ENCODE measurements at regions not wholly inside any gene's neighbourhood (a gene's known extent, or its start where the extent isn't known, plus 50 kb on each side); places are given as distances from the start of the nearest gene placed in this dataset.

- no peak overlapping the region for H3K4me2 ChIP-seq (replicated peaks; ENCODE audit: extremely low read depth, low read length, poor library complexity, severe bottlenecking)
- DNase-seq: no peak
- no peaks in the 10 kb centered on the region for H3K27me3 ChIP-seq (ENCODE audit: control insufficient read depth in 2 of 2, insufficient read depth in 2 of 2, low read length in 2 of 2)
- H3K4me3 ChIP-seq (replicated peaks in 1 of 3; ENCODE audit: low read depth in 2 of 3, low read length in 3 of 3): no peak overlapping the region
- H4K20me1 ChIP-seq (ENCODE audit: insufficient read depth, low read length): no peaks in the 10 kb centered on the region
- Mint-ChIP-seq H3K27me3 (ENCODE audit: low read depth in 3 of 3) (peaks cover 0 to 3% (median 1%) of the 10 kb centered on the region in 3 donors), H3K36me3 (no peaks in the 10 kb centered on the region), H3K4me1 (no peaks in the 10 kb centered on the region), H3K4me3 (no peak overlapping the region), H3K27ac (no peak overlapping the region), H3K9me3 (peaks cover 0 to 4% (median 0%) of the 10 kb centered on the region in 7 donors)
- intact Hi-C loops (cut with micrococcal nuclease): no loop called here
- no peaks in the 10 kb centered on the region for H3K79me2 ChIP-seq (ENCODE audit: insufficient read depth, low read length)
- H3K36me3 ChIP-seq (replicated peaks in 1 of 2; ENCODE audit: control insufficient read depth in 1 of 2, insufficient read depth in 2 of 2, low read length in 2 of 2): no peaks in the 10 kb centered on the region
- no peak overlapping the region for H3K9ac ChIP-seq (ENCODE audit: insufficient read depth, low read length, poor library complexity, severe bottlenecking)
- H3K27ac ChIP-seq (ENCODE audit: low read depth in 1 of 2, low read length in 2 of 2): no peak overlapping the region
- H3K4me1 ChIP-seq (ENCODE audit: control insufficient read depth in 1 of 2, insufficient read depth in 2 of 2, low read length in 2 of 2): no peaks in the 10 kb centered on the region
- H3K9me3 ChIP-seq (replicated peaks in 1 of 2; ENCODE audit: control insufficient read depth in 1 of 2, insufficient read depth in 1 of 2, low read length in 2 of 2): no peaks in the 10 kb centered on the region
- H2AFZ ChIP-seq (ENCODE audit: insufficient read depth, low read depth, low read length, poor library complexity, severe bottlenecking): no peak overlapping the region
- TF ChIP-seq CTCF (IDR thresholded peaks at IDR 0.05): no peak
- WGBS (ENCODE audit: insufficient coverage): no CpG with 5 or more reads among the region's 3 CpGs
Measured at GRCh38 chr1:88163187-88163586, 520.9 kb upstream of the PKN2 start.

- no peak overlapping the region for H2AFZ ChIP-seq (ENCODE audit: insufficient read depth, low read depth, low read length, poor library complexity, severe bottlenecking)
Measured at GRCh38 chr1:88168126-88168525, 515.9 kb upstream of the PKN2 start.

More at GRCh38 chr1:88168126-88168525, 515.9 kb upstream of the PKN2 start:
- H3K4me1 ChIP-seq (ENCODE audit: control insufficient read depth in 1 of 2, insufficient read depth in 2 of 2, low read length in 2 of 2): no peaks in the 10 kb centered on the region
- H3K36me3 Mint-ChIP-seq: no peaks in the 10 kb centered on the region
- intact Hi-C loops (cut with micrococcal nuclease): no loop called here
- no peaks in the 10 kb centered on the region for H3K9me3 ChIP-seq (replicated peaks in 1 of 2; ENCODE audit: control insufficient read depth in 1 of 2, insufficient read depth in 1 of 2, low read length in 2 of 2)
- no peaks in the 10 kb centered on the region for H3K79me2 ChIP-seq (ENCODE audit: insufficient read depth, low read length)
- no peak overlapping the region for H3K4me2 ChIP-seq (replicated peaks; ENCODE audit: extremely low read depth, low read length, poor library complexity, severe bottlenecking)
- no peaks in the 10 kb centered on the region for H3K36me3 ChIP-seq (replicated peaks in 1 of 2; ENCODE audit: control insufficient read depth in 1 of 2, insufficient read depth in 2 of 2, low read length in 2 of 2)
- H3K4me3 ChIP-seq (replicated peaks in 1 of 3; ENCODE audit: low read depth in 2 of 3, low read length in 3 of 3): no peak overlapping the region
- DNase-seq: no peak
- no peak overlapping the region for H3K27ac Mint-ChIP-seq
- no peaks in the 10 kb centered on the region for H3K27me3 ChIP-seq (ENCODE audit: control insufficient read depth in 2 of 2, insufficient read depth in 2 of 2, low read length in 2 of 2)
- peaks cover 0 to 4% (median 0%) of the 10 kb centered on the region in 7 donors for H3K9me3 Mint-ChIP-seq
- H4K20me1 ChIP-seq (ENCODE audit: insufficient read depth, low read length): no peaks in the 10 kb centered on the region
- H3K27ac ChIP-seq (ENCODE audit: low read depth in 1 of 2, low read length in 2 of 2): no peak overlapping the region
- peaks cover 0 to 3% (median 1%) of the 10 kb centered on the region in 3 donors for H3K27me3 Mint-ChIP-seq (ENCODE audit: low read depth in 3 of 3)
- no peak overlapping the region for H3K4me3 Mint-ChIP-seq
- no peak for TF ChIP-seq CTCF (IDR thresholded peaks at IDR 0.05)
- no peaks in the 10 kb centered on the region for H3K4me1 Mint-ChIP-seq
- H3K9ac ChIP-seq (ENCODE audit: insufficient read depth, low read length, poor library complexity, severe bottlenecking): no peak overlapping the region

Measured in CD14-positive monocyte (primary cell).